Activated T-cell treated with anti-CD3 and anti-CD28 coated beads for 48 hours (primary cell): ENCODE measurements at regions not wholly inside any gene's neighbourhood (a gene's known extent, or its start where the extent isn't known, plus 50 kb on each side); places are given as distances from the start of the nearest gene placed in this dataset.
A peak's percentile ranks its signal among the peaks of the same experiment; 100 is the strongest.
"Not testable (repeated sequence)": the region's sequence is repeated elsewhere in the genome, so short reads cannot be mapped to it uniquely, and the experiment has no call there.

Experiments used
- DNase-seq: peaks from one replicate; pipeline ENCODE4 v3.0.0-alpha.2; 2020; ENCODE audit warnings: low read depth

GRCh38 chr1:163472651-163473248, 151.0 kb downstream of the NUF2 start:
- no peak for DNase-seq

- no peak for DNase-seq
These were observed 155.6 kb downstream of the NUF2 start for GRCh38 chr1:163477276-163477830.

DNA sequence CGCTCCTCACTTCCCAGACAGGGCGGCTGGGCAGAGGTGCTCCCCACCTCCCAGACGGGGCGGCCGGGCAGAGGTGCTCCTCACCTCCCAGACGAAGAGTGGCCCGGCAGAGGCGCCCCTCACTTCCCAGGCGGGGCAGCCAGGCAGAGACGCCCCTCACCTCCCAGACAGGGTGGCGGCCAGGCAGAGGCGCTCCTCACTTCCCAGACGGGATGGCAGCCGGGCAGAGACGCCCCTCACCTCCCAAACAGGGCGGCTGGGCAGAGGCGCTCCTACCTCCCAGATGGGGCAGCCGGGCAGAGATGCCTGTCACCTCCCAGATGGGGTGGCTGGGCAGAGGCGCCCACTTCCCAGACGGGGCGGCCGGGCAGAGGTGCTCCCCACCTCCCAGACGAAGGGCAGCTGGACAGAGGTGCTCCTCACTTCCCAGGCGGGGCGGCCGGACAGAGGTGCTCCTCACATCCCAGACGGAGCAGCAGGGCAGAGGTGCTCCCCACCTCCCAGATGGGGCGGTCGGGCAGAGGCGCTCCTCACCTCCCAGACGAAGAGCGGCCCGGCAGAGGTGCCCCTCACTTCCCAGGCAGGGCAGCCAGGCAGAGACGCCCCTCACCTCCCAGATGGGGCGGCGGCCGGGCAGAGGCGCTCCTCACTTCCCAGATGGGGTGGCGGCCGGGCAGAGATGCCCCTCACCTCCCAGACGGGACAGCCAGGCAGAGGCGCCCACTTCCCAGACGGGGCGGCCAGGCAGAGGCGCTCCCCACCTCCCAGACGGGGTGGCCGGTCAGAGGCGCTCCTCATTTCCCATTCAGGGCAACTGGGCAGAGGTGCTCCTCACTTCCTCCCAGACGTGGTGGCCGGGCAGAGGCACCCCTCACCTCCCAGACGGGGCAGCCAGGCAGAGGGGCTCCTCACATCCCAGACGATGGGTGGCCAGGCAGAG, 176.9 kb downstream of the NUF2 start:
- not testable (repeated sequence) for DNase-seq

GRCh38 chr1:163504331-163504978, 182.7 kb downstream of the NUF2 start:
- no peak for DNase-seq

GRCh38 chr1:163509114-163509513, 187.4 kb downstream of the NUF2 start:
- no peak for DNase-seq

GRCh38 chr1:163512349-163512989, 190.7 kb downstream of the NUF2 start:
- no peak for DNase-seq

GRCh38 chr1:163523375-163524029, 201.7 kb downstream of the NUF2 start:
- no peak for DNase-seq

DNA sequence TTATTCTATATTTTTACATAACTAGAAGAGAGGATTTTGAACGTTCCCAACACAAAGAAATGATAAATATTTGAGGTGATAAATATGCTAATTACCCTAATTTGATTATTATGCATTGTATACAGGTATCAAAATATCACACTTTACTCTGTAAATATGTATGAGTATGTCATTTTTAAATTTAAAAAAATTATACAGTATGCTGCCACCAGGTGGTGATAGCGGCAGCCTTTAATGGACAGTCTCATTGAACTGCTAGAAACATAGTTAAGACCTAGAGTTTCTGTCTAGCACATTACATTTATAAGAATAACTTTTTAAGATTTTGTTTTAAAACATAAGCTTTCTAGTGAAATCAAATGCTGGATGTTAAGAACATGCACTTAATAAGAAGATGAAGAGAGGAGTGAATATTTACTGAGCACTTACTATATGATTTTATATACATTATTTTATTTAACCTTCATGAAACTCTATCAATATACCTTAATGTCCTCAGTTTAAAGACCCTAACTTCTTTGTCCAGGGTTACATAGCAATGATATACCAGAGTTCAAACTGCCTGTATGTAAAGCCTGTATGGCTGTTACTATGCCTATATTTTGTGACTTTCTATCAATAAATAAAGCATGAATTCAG, 207.1 kb downstream of the NUF2 start:
- DNase-seq = peak; percentile 1

DNA sequence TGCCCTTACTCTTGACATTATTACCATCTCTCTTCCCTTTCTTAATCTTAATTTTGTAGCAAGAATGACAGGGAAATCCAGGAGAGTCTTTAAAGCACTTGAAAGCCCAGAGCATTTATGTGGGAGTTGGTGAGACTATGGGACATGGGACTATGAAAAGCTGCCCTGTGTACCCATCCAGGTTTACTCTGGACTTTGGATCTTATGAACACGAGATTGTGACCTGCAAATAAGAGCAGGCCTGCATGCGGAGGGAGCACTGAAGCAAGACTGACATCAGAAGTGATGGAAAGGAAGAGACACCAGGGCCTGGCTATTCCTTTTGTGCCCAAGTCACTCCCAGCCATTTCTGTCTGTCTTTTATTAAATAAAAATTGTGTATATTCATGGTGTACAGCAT, 209.6 kb downstream of the NUF2 start:
- no peak for DNase-seq

GRCh38 chr1:163535401-163535800, 213.6 kb downstream of the NUF2 start:
- no peak for DNase-seq

- no peak for DNase-seq
These were observed 214.1 kb downstream of the NUF2 start for GRCh38 chr1:163535807-163536206.

GRCh38 chr1:163537809-163538208, 216.1 kb downstream of the NUF2 start:
- no peak for DNase-seq

- DNase-seq = no peak
These were observed 216.9 kb downstream of the NUF2 start for GRCh38 chr1:163538667-163539066.

DNA sequence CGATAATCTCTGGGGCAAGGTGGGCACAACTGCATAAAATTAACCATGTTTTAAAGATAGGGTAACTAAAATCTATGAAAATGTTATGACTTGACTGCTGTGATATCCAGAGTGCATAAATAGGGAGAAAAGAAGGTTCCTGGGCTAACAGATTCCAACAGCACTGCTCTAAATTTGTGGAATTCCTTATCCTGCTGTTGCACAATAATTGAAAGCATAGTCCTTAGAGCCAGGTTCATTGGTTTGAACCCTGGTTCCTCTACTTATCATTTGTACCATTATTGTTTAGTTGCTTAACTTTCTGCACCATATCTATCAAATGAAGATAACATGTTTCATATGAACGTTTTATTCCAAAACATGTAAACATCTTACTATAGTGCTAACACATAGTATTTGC, 219.0 kb downstream of the NUF2 start:
- no peak for DNase-seq

GRCh38 chr1:163544441-163544840, 222.7 kb downstream of the NUF2 start:
- DNase-seq = no peak

DNA sequence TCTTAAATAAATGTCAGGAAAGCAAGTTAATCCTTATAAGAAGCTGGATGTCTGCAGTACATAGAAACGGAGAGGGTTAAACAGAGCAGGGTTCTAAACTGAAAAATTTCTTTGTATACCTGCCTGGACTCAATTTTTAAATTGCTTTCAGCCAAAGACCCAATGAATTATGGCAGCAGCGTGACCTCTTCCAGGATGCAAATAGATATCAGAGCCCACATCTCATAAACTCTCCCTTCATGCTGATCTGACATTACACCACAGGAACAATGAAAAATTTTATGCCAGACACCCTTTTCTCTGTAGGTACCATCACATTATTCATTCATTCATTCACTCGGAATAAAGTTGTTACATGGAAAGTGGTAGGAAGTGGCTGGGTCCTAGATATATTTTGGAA, 236.4 kb downstream of the NUF2 start:
- DNase-seq = no peak

GRCh38 chr1:163561580-163562295, 240.0 kb downstream of the NUF2 start:
- no peak for DNase-seq

- DNase-seq = no peak
These were observed 240.6 kb downstream of the NUF2 start for GRCh38 chr1:163562355-163562754.

DNA sequence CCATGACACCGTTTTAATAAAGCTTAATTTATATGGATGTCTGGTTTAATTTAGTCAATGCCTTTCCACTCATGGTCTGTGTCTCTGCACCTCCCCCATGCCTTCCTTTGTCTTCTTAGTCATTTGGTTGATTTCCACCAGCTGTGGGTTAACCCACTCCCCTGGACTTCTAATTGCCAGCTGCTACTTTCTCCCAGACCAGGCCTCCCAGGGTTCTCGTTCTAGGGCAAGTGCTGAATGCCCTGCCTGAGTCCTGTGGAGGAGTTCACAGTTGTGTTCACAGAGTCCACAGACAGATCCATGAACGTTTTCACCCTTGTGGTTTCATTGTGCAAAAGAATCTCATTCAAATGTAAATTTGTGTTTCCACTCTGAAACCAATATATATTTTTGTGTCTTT, 243.4 kb downstream of the NUF2 start:
- no peak for DNase-seq

- no peak for DNase-seq
These were observed 248.3 kb downstream of the NUF2 start for GRCh38 chr1:163570071-163570470.
